ENCODE measurements at regions not wholly inside any gene's neighbourhood (a gene's known extent, or its start where the extent isn't known, plus 50 kb on each side); places are given as distances from the start of the nearest gene placed in this dataset.

DNA sequence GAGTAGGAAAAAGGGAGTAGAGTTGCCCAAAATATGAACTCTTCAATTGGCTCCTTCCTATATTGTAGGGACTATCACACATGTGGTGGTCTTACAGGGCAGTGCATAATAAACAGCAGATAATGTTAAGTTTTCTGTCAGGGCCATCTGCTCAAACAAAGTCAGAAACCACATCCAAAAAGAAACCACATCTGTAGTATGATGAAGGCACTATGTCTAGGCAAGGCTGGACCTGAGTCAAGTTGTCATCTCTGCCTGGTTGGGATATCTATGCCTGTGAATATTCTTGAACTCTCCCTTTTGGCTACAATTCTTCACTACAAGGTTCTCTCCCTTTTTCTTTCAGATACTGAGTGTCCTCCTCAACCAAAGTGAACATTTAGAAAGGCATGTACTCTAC is 109.4 kb upstream of the C1GALT1C1 start:
- CTCF ChIA-PET, result no interaction called here
- DNase-seq, result no peak
- TF ChIP-seq, protein P1, sequence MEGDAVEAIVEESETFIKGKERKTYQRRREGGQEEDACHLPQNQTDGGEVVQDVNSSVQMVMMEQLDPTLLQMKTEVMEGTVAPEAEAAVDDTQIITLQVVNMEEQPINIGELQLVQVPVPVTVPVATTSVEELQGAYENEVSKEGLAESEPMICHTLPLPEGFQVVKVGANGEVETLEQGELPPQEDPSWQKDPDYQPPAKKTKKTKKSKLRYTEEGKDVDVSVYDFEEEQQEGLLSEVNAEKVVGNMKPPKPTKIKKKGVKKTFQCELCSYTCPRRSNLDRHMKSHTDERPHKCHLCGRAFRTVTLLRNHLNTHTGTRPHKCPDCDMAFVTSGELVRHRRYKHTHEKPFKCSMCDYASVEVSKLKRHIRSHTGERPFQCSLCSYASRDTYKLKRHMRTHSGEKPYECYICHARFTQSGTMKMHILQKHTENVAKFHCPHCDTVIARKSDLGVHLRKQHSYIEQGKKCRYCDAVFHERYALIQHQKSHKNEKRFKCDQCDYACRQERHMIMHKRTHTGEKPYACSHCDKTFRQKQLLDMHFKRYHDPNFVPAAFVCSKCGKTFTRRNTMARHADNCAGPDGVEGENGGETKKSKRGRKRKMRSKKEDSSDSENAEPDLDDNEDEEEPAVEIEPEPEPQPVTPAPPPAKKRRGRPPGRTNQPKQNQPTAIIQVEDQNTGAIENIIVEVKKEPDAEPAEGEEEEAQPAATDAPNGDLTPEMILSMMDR (IDR thresholded peaks at IDR 0.05; ENCODE audit: insufficient read depth in 1 of 2, low read depth in 1 of 2, low read length in 1 of 2, severe bottlenecking in 1 of 2, unreplicated experiment in 1 of 2), result no peak
- H3K4me1 ChIP-seq, result no peaks in the 10 kb centered on the region
- no peak overlapping the region for H3K4me3 ChIP-seq (ENCODE audit: low read depth, low read length)
- Mint-ChIP-seq H3K4me1 (ENCODE audit: low read depth, unreplicated experiment) (no peaks in the 10 kb centered on the region), H3K4me3 (ENCODE audit: unreplicated experiment) (no peak overlapping the region), H3K27me3 (ENCODE audit: insufficient read depth, unreplicated experiment) (no peaks in the 10 kb centered on the region), H3K9me3 (ENCODE audit: unreplicated experiment) (no peaks in the 10 kb centered on the region), H3K36me3 (ENCODE audit: insufficient read depth, unreplicated experiment) (no peaks in the 10 kb centered on the region), H3K27ac (ENCODE audit: unreplicated experiment) (no peak overlapping the region)
- BruUV-seq (replicated peaks), result no TSS peak
- POLR2A ChIA-PET, result no interaction called here
- intact Hi-C loops (cut with micrococcal nuclease; ENCODE audit: unreplicated experiment), result no loop called here
- no peaks in the 10 kb centered on the region for H3K27me3 ChIP-seq (replicated peaks; ENCODE audit: control insufficient read depth, insufficient read depth, low read length)
- no peaks in the 10 kb centered on the region for H3K9me3 ChIP-seq
- H3K36me3 ChIP-seq (ENCODE audit: control insufficient read depth, insufficient read depth, low read length), result no peaks in the 10 kb centered on the region

DNA sequence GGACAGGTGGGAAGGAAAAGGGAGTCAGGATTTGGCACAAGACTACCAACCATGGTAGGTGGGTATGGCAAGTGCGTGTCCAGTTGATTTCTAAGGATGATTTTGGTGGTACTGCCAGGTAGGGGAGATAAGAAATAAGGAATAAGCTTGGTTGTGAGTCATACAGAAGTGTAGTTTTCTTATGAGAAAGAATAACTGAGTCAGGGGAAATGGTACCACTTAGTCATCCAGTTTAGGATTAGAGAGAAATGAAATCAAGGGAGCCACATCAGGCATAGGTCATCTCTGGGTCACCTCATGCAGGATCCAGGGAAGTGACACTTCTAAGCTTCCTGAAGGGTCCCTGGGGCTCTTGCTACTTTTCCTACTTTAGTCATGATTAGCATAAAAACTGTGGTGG is 107.1 kb upstream of the C1GALT1C1 start:
- Mint-ChIP-seq H3K36me3 (ENCODE audit: insufficient read depth, unreplicated experiment) (no peaks in the 10 kb centered on the region), H3K27ac (ENCODE audit: unreplicated experiment) (no peak overlapping the region), H3K9me3 (ENCODE audit: unreplicated experiment) (no peaks in the 10 kb centered on the region), H3K27me3 (ENCODE audit: insufficient read depth, unreplicated experiment) (no peaks in the 10 kb centered on the region), H3K4me1 (ENCODE audit: low read depth, unreplicated experiment) (no peaks in the 10 kb centered on the region), H3K4me3 (ENCODE audit: unreplicated experiment) (no peak overlapping the region)
- H3K4me3 ChIP-seq (ENCODE audit: low read depth, low read length), result no peak overlapping the region
- POLR2A ChIA-PET, result no interaction called here
- no peaks in the 10 kb centered on the region for H3K36me3 ChIP-seq (ENCODE audit: control insufficient read depth, insufficient read depth, low read length)
- no TSS peak for BruUV-seq (replicated peaks)
- H3K4me1 ChIP-seq, result no peaks in the 10 kb centered on the region
- H3K9me3 ChIP-seq, result no peaks in the 10 kb centered on the region
- intact Hi-C loops (cut with micrococcal nuclease; ENCODE audit: unreplicated experiment), result no loop called here
- no peak for DNase-seq
- TF ChIP-seq, protein P1 (IDR thresholded peaks at IDR 0.05; ENCODE audit: insufficient read depth in 1 of 2, low read depth in 1 of 2, low read length in 1 of 2, severe bottlenecking in 1 of 2, unreplicated experiment in 1 of 2), result no peak
- CTCF ChIA-PET, result no interaction called here
- no peaks in the 10 kb centered on the region for H3K27me3 ChIP-seq (replicated peaks; ENCODE audit: control insufficient read depth, insufficient read depth, low read length)

DNA sequence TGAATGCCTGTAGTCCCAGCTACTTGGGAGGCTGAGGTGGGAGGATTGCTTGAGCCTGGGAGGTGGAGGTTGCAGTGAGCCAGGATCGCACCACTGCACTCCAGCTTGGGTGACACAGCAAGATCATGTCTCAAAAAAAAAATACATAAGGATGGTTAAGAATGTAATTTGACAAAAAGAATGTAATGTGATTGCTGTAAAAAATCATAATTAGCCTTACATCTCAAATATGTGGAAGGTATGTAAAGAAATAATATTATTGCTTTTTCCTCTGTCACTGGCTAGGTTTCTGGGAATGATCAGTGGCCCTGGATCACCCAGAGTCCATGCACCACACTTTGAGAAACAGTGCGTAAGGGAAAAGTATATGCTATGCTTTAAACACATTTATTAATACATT is 106.1 kb upstream of the C1GALT1C1 start:
- Histone ChIP-seq H3K27me3 (replicated peaks; ENCODE audit: control insufficient read depth, insufficient read depth, low read length) (no peaks in the 10 kb centered on the region), H3K4me3 (ENCODE audit: low read depth, low read length) (no peak overlapping the region), H3K4me1 (no peaks in the 10 kb centered on the region), H3K9me3 (no peaks in the 10 kb centered on the region), H3K36me3 (ENCODE audit: control insufficient read depth, insufficient read depth, low read length) (no peaks in the 10 kb centered on the region)
- intact Hi-C loops (cut with micrococcal nuclease; ENCODE audit: unreplicated experiment), result no loop called here
- TF ChIP-seq, protein P1 (IDR thresholded peaks at IDR 0.05; ENCODE audit: insufficient read depth in 1 of 2, low read depth in 1 of 2, low read length in 1 of 2, severe bottlenecking in 1 of 2, unreplicated experiment in 1 of 2), result no peak
- H3K9me3 Mint-ChIP-seq (ENCODE audit: unreplicated experiment), result no peaks in the 10 kb centered on the region
- H3K4me1 Mint-ChIP-seq (ENCODE audit: low read depth, unreplicated experiment), result no peaks in the 10 kb centered on the region
- no peak overlapping the region for H3K27ac Mint-ChIP-seq (ENCODE audit: unreplicated experiment)
- no peak for DNase-seq
- no TSS peak for BruUV-seq (replicated peaks)
- ChIA-PET CTCF (interaction anchor here (0.6 kb wide), 1 partner anchor 221 kb away, joined by 4 read pairs; no protein-coding TSS in a partner anchor), POLR2A (no interaction called here)
- H3K27me3 Mint-ChIP-seq (ENCODE audit: insufficient read depth, unreplicated experiment), result no peaks in the 10 kb centered on the region
- no peak overlapping the region for H3K4me3 Mint-ChIP-seq (ENCODE audit: unreplicated experiment)
- no peaks in the 10 kb centered on the region for H3K36me3 Mint-ChIP-seq (ENCODE audit: insufficient read depth, unreplicated experiment)

All from Caco-2 (cell line).